ENCODE measurements at regions not wholly inside any gene's neighbourhood (a gene's known extent, or its start where the extent isn't known, plus 50 kb on each side); places are given as distances from the start of the nearest gene placed in this dataset.

GRCh38 chr7:49333180-49333881 lies 409.0 kb downstream of the CDC14C start:
- H3K36me3 ChIP-seq (replicated peaks in 1 of 2; ENCODE audit: control insufficient read depth in 1 of 2, insufficient read depth in 2 of 2, low read length in 2 of 2), result no peaks in the 10 kb centered on the region
- no peak for TF ChIP-seq CTCF (IDR thresholded peaks at IDR 0.05)
- no peaks in the 10 kb centered on the region for H3K4me1 ChIP-seq (ENCODE audit: control insufficient read depth in 1 of 2, insufficient read depth in 2 of 2, low read length in 2 of 2)
- no peak overlapping the region for H2AFZ ChIP-seq (ENCODE audit: insufficient read depth, low read depth, low read length, poor library complexity, severe bottlenecking)
- no peaks in the 10 kb centered on the region for H4K20me1 ChIP-seq (ENCODE audit: insufficient read depth, low read length)
- H3K4me3 ChIP-seq (replicated peaks in 1 of 3; ENCODE audit: low read depth in 2 of 3, low read length in 3 of 3), result no peak overlapping the region
- DNase-seq, result no peak
- H3K27ac ChIP-seq (ENCODE audit: low read depth in 1 of 2, low read length in 2 of 2), result no peak overlapping the region
- WGBS (ENCODE audit: insufficient coverage), result no CpG with 5 or more reads among the region's 4 CpGs
- Mint-ChIP-seq H3K36me3 (no peaks in the 10 kb centered on the region), H3K27me3 (ENCODE audit: low read depth in 3 of 3) (peaks cover 0 to 2% (median 0%) of the 10 kb centered on the region in 3 donors), H3K4me1 (no peaks in the 10 kb centered on the region), H3K27ac (no peak overlapping the region), H3K4me3 (no peak overlapping the region), H3K9me3 (peaks cover 0 to 3% (median 0%) of the 10 kb centered on the region in 7 donors)
- H3K27me3 ChIP-seq (ENCODE audit: control insufficient read depth in 2 of 2, insufficient read depth in 2 of 2, low read length in 2 of 2), result no peaks in the 10 kb centered on the region
- no peaks in the 10 kb centered on the region for H3K79me2 ChIP-seq (ENCODE audit: insufficient read depth, low read length)
- intact Hi-C loops (cut with micrococcal nuclease), result no loop called here
- H3K9me3 ChIP-seq (replicated peaks in 1 of 2; ENCODE audit: control insufficient read depth in 1 of 2, insufficient read depth in 1 of 2, low read length in 2 of 2), result no peaks in the 10 kb centered on the region
- no peak overlapping the region for H3K9ac ChIP-seq (ENCODE audit: insufficient read depth, low read length, poor library complexity, severe bottlenecking)
- H3K4me2 ChIP-seq (replicated peaks; ENCODE audit: extremely low read depth, low read length, poor library complexity, severe bottlenecking), result no peak overlapping the region

GRCh38 chr7:49341849-49342248 lies 417.5 kb downstream of the CDC14C start:
- no CpG with 5 or more reads among the region's 3 CpGs for WGBS (ENCODE audit: insufficient coverage)
- no peak for DNase-seq
- no peaks in the 10 kb centered on the region for H3K27me3 ChIP-seq (ENCODE audit: control insufficient read depth in 2 of 2, insufficient read depth in 2 of 2, low read length in 2 of 2)
- Mint-ChIP-seq H3K27me3 (ENCODE audit: low read depth in 3 of 3) (peaks cover 0 to 2% (median 0%) of the 10 kb centered on the region in 3 donors), H3K9me3 (peaks cover 0 to 2% (median 0%) of the 10 kb centered on the region in 7 donors), H3K4me1 (no peaks in the 10 kb centered on the region), H3K27ac (no peak overlapping the region), H3K4me3 (no peak overlapping the region), H3K36me3 (no peaks in the 10 kb centered on the region)
- no peak overlapping the region for H2AFZ ChIP-seq (ENCODE audit: insufficient read depth, low read depth, low read length, poor library complexity, severe bottlenecking)
- H3K79me2 ChIP-seq (ENCODE audit: insufficient read depth, low read length), result no peaks in the 10 kb centered on the region
- no peak overlapping the region for H3K4me2 ChIP-seq (replicated peaks; ENCODE audit: extremely low read depth, low read length, poor library complexity, severe bottlenecking)
- no peaks in the 10 kb centered on the region for H3K4me1 ChIP-seq (ENCODE audit: control insufficient read depth in 1 of 2, insufficient read depth in 2 of 2, low read length in 2 of 2)
- H3K9me3 ChIP-seq (replicated peaks in 1 of 2; ENCODE audit: control insufficient read depth in 1 of 2, insufficient read depth in 1 of 2, low read length in 2 of 2), result no peaks in the 10 kb centered on the region
- no peak overlapping the region for H3K4me3 ChIP-seq (replicated peaks in 1 of 3; ENCODE audit: low read depth in 2 of 3, low read length in 3 of 3)
- H3K36me3 ChIP-seq (replicated peaks in 1 of 2; ENCODE audit: control insufficient read depth in 1 of 2, insufficient read depth in 2 of 2, low read length in 2 of 2), result no peaks in the 10 kb centered on the region
- no peak overlapping the region for H3K9ac ChIP-seq (ENCODE audit: insufficient read depth, low read length, poor library complexity, severe bottlenecking)
- H3K27ac ChIP-seq (ENCODE audit: low read depth in 1 of 2, low read length in 2 of 2), result no peak overlapping the region
- no peaks in the 10 kb centered on the region for H4K20me1 ChIP-seq (ENCODE audit: insufficient read depth, low read length)
- no peak for TF ChIP-seq CTCF (IDR thresholded peaks at IDR 0.05)
- intact Hi-C loops (cut with micrococcal nuclease), result no loop called here
